DMS79 (cell line): ENCODE measurements at regions not wholly inside any gene's neighbourhood (a gene's known extent, or its start where the extent isn't known, plus 50 kb on each side); places are given as distances from the start of the nearest gene placed in this dataset.

Experiments
- DNase-seq: peaks from one replicate; lab custom pipeline; 2025; lab: John Stamatoyannopoulos, UW

DNA sequence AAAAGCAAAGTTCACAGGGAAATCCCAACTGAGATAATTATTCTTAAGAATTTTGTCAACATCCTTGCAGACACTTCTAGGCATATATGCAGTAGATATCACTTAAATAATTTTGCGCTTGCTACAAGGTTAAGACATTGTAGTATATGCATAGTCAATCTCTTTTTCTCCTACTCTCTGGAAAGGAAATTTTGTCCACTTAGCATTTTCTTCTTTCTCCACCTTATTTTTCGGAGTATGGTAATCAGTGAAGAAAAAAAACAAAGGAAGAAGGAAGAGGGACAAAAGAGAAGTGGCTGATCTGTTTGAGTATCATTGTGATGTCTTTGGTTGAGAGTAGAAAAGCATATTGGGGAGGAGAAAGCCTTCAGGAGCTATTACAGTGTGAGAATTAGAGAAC, 104.6 kb downstream of the LACC1 start:
- no peak for DNase-seq

DNA sequence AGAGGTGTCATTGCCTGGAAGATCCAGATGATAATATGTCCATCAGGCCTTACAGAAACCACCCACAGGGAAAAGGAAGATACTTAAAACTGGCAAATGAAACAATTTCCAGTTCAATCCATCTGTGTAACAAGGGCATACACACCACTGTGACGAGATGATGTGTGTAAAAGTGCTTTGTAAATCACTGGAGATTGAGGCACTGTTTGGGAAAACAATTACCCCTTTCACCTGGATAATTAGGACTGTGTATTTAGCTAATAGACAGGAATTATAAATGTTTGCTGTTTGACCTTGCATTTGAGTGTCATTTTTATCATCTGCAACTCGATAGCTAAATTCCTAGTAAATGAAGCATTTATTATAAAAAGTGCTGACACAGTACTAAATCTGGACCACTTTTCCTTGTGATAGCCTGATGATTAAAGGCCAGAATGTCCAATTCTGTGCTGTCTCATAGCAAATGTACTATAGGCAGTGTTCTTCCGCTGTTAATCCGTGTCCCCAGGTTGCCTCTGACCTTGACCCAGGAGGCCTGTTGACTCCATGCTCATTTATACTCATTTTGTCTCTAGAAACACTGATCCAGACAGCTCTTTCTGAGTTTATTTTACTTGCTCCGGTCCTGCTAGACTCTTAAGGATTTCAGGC, 105.8 kb downstream of the LACC1 start:
- no peak for DNase-seq

DNA sequence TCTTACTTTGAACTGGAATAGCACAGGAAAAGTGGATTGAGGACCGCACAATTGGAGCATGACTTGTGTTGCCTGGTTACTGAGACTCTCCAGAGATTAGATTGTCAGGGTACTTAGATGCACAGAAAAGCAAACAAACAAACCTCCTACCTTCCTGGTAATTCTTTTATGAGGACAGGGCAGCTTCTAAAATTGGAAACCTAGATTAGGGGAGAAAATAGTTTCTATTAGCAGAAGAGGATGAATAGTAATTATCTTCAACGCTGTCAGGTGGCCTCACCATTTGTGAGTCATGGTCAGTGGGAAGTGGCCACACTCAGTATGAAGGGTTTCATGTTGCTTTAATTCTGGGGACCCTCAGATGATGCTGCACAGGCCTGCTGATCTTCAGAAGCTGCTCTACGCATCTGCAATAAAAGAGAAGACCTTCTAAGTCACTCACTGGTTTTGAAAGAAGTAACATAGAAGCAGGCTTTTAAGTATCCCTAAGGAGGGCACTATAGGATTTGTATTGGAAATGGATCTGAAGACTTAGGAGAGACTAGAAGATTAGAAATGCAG, 106.8 kb downstream of the LACC1 start:
- DNase-seq: peak; percentile 63

DNA sequence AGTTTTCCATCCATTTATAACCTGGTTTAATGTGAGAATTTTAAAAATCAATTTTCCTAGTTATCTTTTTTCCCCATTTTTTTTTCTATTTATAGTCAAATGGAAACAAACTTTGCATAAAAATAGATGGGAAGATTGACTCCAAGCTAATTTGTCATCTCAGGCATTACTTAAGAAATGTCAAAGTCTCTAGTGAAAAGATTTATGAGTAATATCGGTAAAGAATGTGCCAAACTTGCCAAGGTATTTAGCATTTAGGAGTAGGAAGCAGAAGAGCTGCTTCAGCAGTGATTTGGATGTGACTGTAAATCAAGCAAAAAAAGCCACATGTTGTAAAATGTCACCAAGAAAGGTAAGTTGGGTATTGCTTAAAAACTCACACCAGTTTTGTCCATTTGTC, 108.6 kb downstream of the LACC1 start:
- no peak for DNase-seq

DNA sequence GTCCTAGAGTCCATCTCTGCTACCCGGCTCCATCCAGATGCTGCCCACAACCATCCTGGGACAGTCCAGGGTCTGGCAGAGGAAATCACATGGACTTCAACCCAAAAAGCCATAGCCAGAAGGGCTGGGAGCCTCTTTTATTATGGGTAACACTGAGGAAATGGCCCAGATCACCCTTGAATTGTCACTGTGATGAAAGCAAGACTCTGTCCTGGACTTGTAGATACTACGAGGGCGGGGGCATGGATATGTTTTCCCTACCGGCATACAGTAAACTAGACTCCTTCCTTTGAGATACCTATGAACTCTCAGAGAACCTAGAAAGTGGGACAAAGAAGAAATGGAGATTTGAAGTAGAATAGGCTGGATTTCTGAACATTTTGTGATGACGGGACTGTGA, 110.3 kb downstream of the LACC1 start:
- no peak for DNase-seq

DNA sequence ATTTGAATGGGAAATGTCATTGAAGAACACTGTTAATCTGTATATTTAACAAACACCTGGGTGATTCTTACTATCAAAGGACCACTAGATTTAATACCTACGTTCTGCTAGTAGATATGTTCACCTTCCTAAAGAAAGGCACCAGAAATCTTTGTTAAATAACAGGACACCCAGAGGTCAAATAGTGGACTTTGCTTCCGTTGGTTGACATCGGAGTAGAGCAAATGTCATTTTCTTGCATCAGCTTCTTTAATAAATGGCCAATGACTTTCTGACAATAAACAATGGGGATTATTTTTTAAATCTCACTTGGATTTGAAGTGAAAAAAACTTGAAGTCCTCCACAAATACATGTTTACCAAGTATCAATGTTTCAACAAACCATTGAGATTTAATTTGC, 111.1 kb downstream of the LACC1 start:
- no peak for DNase-seq

DNA sequence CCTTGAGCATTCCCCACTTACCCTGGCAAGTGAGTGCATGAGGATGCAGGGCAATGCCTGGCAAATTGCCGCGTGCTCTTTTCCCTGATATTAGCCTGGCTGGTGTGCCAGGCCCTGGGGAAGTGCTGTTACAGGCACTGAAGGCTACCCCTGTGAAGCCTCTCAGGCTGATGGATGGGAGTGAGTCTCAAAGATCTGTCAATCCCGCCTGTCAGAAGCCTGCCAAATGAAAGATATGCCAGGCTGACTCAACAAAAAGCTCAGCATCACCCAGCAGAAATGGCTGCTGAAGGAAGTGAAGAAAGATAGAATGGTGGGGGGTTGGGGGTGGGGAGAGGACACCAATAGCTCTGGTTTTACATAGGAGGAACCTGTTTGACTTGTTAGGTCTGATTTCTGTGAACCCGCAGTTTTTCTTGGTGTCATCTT, 112.1 kb downstream of the LACC1 start:
- DNase-seq: no peak

DNA sequence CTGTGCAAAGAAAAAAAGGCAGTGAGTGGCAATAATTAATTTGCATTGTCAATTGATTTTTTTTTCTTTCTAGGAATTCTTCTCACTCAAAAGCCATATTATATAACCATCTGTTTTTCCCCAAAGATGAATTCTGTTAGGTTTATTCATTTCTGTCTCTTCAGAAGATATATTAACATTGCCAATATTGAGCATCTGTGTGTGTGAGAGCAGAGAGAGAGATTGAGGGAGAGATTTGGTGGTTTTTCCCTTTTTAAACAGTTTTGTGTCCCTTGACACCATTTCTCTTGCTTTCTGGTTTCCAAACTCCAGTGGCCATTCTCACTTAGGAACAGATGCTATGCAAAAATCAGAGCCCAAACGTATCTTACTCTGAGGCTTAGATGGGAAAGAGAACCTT, 112.5 kb downstream of the LACC1 start:
- no peak for DNase-seq

DNA sequence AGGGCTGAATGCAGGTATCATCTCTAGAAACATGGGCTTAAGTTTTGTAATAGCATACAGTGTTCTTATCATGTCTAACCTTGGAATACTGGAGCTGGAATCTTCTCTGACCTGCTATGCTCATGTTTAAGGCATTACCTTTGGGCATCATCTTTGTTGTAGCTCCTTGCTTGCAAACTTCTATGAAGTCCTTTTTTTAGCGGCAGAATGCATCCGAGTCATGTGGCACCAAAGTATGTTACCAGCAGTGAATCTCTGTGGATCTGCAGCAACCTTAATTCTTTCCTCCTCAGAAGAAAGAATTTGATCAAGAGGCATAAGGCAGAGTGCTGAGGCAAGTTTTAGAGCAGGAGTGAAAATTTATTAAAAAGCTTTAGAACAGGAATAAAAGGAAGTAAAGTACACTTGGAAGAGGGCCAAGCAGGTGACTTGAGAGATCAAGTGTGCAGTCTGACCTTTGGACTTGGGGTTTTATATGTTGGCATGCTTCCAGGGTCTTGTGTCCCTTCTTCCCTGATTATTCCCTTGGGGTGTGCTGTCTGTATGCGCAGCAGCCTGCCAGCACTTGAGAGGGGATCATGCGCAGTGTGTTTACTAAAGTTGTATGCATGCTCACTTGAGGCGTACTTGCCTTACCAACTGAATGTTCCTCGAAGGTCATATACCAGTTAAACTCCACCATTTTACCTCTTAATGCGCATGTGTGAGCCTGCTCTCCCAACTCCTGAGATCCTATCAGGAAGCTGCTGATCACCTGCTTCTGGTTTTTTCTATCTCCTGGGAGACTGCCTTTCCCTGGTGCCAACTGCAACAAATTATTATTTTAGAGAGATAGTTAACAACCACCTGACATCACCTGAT, 115.5 kb downstream of the LACC1 start:
- DNase-seq: peak; percentile 67

DNA sequence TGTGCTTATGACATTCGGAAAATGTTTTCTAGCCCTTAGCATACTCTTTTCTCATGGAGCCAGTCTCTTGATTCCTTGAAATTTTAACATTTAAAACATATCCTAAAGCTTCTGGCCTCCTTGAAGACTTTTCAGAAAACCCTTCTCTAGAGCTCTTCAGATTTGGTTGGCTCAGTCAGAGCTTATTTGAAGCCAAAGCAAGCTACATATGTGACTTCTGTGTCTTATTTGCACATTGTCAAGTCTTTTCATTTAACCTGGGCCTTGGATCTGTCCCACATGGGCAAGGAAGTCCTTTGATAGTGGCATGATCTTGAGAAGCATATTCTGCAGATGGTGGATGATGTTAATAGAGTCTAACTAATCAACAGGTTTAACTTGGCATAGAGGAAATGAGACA, 116.5 kb downstream of the LACC1 start:
- DNase-seq: no peak

DNA sequence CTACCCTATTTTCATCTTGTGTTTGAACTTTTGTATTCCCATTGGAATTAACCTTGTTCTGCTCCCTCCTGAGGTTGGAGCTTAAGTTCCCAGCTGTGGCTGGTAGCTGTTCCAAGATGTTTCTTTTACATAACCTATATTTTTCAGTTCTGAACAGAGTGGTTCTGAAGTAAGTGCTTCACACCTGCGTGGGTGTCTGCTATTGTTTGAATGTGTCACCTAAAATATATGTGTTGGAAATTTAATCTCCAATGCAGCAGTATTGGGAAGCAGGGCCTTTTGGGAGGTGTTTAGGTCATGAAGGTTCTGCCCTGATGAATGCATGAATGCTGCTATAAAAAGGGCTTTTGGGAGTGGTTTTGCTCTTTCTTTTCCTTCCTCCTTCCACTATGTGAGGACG, 123.8 kb downstream of the LACC1 start:
- no peak for DNase-seq

DNA sequence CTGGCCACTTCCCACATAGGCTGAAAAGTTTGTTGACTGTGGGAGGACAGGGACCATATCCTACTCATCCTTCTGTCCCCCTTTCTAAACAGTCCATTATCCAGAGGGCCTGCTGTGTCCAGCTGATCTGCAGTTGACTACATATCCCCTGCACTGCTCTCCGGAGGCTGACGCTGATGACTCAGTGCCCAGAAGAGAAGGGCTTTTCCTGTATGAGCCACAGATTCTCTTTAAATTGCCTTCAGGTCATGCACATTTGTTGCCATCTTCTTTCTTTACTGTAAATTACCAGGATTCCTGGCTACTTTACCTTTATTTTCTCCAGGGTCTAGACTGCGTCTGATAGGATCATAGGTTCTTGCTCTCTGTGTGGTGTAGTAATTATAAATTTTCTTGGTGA, 125.2 kb downstream of the LACC1 start:
- no peak for DNase-seq

DNA sequence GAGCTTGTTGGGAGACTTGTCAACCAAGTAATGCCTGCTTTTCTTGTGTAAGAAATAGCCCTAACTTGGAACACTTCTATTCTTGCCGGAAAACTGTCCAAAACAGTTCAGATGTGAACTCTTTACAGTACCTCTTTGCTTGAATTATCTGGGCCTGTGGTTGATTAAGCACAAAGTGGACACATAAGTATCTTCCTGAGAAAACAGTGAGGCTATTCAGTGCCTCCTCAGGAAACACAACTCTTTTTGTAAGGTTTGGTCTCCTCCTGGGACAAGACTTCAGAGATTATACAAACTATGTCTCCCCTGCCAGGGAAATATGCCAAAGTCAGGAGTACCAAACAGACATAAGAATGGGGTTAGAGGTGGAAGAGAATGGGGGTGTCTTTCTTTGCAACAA, 127.7 kb downstream of the LACC1 start:
- no peak for DNase-seq

DNA sequence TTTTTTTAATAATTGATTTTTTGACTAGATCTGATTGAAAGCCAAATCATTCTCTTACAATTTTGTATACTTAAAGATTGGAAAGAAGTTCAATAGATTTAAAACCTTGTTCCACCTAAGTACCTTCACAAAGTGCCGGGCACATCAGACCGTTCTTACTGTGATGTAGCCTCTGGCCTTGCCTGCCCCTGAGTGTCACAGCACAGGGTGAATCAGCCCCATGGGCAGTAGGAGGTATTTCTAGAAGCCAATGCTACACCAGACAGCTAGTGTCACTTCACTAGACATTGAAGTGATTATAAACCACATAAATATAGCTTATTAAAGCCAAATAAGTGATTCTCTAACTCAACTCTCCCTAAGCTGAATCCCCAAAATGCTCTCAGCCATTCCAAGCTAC, 131.3 kb downstream of the LACC1 start:
- DNase-seq: no peak

DNA sequence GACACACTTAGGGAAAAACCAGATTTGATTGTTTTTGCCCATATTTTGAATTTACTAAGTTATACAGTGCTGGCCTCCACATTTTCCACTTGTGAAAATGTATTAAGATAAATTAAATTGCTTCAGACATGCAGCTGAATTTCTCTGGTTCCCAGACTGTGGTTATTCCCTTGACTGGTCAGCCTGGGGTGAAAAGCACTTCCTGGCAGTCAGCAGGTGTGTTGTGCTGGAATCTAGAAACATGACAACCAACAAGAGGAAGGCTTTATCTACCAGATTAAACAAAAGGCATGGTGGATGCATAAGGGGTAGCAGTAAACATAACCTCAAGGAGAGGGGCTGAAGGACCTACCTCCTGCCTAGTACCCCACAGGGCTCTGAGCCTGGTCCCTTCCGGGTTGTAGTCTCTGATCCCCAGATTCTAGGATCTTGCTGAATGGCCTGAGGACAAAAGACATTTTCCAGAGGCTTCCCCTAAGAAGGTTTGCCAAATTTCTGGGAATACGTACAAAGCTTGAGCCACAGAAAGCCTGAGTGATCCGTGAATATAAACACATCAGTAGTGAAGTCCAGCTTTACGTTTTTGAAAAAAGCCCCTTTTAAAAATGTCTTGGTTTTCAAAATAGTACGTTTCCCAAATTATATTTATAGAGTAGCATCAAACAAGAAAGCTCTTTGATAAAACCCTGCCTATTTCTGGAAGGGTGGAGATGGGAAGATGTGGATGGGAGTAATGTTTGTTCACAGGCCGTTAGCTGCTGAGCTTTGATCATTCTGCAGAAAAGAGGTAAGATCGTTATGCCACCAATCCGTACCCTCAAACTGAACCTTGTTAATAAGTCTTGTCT, 133.4 kb downstream of the LACC1 start:
- no peak for DNase-seq

DNA sequence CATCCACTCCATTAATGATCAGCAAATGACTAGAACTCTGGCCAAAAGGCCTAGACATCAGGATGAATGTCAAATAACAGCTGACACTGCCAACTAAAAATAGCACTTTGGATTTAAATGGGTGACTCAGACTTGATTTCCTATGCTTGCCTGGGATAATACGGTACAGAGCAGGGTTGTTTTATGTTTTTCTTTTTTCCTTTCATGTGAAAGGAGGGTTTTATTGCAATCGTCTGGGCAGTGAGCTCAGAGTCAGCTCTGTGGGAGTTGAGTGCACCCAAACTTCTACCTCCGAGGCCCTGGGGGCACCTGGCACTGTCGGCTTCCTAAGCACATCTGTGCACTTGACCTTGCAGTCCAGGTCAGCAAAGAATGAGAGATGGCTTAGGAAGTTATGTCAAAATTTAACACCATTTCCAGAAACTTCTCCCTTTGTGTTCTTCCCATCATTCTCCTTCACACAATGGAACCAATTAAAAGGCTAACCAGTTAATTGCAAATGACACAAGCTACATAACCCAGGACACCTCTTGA, 134.1 kb downstream of the LACC1 start:
- no peak for DNase-seq

DNA sequence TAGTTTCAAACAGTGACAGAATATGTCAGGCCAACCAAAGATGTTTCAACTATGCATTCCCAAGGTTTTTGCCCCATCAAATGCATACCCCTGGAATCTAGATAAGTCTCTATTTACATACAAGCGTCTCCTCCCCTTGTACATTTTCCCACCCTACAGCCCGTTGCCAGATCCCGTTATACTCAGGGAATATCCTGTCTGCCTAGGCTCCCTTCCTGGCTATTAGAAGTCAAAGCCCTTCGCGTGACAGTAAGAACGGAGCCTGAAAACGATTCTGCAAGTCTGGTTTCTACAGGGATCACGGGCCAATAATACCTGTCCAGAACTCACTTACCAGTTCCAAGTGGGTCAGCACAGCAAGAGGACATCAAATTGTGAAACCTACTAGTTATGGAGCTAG, 134.8 kb downstream of the LACC1 start:
- DNase-seq: no peak

DNA sequence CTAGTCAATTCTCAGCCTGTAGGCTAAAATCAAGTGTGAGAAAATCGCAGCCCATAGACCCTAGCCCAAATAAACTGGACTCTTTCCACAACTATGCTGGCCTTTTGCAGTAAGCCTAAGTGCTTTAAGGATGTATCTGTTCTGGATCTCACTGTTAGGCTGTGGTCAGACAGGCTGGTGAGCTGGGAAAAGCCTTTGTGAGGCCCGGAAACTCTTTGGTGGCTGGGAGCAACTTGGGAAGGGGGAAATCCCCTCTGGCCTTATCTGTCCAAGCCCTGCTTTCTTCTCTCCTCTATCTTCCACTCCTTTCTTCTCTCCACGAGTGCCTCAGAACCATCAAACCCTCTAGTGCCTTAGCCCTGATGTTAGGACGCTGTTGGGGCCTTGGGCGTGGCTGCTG, 135.4 kb downstream of the LACC1 start:
- no peak for DNase-seq

DNA sequence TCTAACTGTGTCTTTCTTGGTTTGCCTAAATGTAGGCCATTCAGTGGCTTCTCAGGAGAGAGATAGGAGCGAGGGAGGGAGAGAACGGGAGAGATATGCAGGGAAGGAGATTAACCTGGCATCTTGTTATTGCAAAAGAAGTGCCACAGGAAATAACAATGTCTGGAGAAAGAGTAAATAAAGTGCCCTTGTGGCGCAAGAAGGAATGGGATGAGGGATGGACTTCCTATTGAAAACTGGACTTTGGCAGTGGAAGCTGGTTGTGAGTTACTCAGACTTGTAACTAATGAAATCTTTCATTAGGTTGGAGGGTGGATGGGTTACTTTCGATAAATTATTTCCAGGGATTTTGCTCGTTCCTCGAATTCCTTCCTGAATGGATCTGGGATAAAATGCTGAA, 136.1 kb downstream of the LACC1 start:
- DNase-seq: no peak

DNA sequence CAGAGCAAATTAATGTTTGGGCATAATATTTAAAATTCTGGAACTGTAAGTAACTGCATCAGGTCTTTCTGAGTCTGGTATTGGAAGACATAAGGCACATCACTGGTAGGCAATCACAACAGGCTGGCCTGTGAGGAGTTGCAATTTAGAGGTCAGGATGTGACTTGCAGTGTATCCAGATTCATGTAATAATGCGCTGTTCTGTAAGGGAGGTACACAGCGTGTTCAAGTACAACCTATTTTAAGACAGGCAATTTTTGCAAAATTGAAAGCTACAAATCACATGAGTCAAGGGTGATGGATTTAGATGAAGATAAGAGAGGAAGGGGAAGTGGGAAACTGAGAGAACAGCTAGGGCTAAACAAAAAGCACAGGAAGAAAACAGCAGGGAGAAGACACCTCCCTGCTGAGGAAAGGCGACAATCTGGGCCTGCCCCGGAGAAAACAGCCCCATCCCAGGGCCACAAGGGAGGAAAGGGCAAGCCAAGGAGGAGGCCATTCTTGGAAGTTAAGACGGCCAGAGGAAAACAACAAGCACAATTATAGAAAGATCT, 138.1 kb downstream of the LACC1 start:
- no peak for DNase-seq

DNA sequence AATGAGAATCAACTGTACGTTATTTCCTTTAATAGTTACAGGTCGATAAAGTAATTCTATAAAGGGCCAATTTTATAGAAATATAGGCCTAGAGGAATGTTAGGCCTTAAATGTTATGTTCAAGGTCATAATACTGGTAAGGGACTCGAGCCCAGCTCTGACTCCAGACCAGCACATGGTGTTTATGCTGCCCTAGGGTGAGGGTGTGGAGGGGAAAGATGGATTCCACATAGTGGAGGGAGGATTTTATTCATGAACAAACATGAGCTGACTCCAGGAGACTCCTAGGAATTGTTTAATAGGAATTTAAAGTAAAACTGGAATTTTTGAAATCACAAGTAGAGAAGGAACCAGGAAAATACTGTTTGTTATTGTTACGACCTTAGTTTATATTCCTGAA, 139.9 kb downstream of the LACC1 start:
- DNase-seq: no peak

DNA sequence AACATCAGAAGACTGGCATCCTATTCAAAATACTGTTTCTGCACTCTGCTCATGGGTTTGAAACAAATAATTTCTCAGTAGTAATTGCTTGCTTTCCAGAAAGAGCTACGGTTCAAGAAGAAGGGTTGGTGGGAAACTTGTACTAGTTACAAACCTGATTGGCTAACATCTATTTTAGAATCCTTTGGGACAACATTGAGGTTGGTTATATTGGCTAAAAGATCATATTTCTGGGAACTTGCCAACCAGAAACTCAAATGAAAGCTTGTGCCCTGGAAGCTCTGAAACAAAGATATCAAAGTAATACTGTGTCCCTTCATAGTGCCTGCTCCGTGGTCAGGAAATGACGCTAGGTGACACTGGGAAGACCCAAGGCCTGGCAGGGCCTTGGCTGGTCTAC, 141.7 kb downstream of the LACC1 start:
- peak; percentile 1 for DNase-seq
